ENCODE measurements at regions not wholly inside any gene's neighbourhood (a gene's known extent, or its start where the extent isn't known, plus 50 kb on each side); places are given as distances from the start of the nearest gene placed in this dataset.
A peak's percentile ranks its signal among the peaks of the same experiment; 100 is the strongest.
"Not testable (repeated sequence)": the region's sequence is repeated elsewhere in the genome, so short reads cannot be mapped to it uniquely, and the experiment has no call there.

- peaks cover 4 to 14% (median 7%) of the 10 kb centered on the region in 4 donors for H3K4me1 Mint-ChIP-seq
- POLR2A ChIA-PET (ENCODE audit: partially characterized antibody) = not testable (repeated sequence)
These were observed 204.1 kb upstream of the PLGLB2 start for GRCh38 chr2:87543797-87544196.

GRCh38 chr2:87547106-87547505 lies 200.8 kb upstream of the PLGLB2 start:
- H3K4me3 Mint-ChIP-seq; intact Hi-C loops (cut with micrococcal nuclease); H3K9me3 ChIP-seq (ENCODE audit: control insufficient read depth in 1 of 2, low read length in 2 of 2); H3K27me3 Mint-ChIP-seq; DNase-seq; H3K27ac ChIP-seq (ENCODE audit: low read depth, low read length); H3K9me3 Mint-ChIP-seq; H3K27me3 ChIP-seq (ENCODE audit: insufficient read depth, low read length); POLR2A ChIA-PET (ENCODE audit: partially characterized antibody); H3K4me1 ChIP-seq (ENCODE audit: insufficient read depth, low read length); H3K36me3 Mint-ChIP-seq; H3K27ac Mint-ChIP-seq; CTCF ChIA-PET (ENCODE audit: partially characterized antibody); H3K4me3 ChIP-seq (ENCODE audit: low read length in 2 of 2); H3K36me3 ChIP-seq (ENCODE audit: insufficient read depth, low read length): not testable (repeated sequence)
- peaks cover 6 to 12% (median 8%) of the 10 kb centered on the region in 4 donors for H3K4me1 Mint-ChIP-seq

More at GRCh38 chr2:87543797-87544196, 204.1 kb upstream of the PLGLB2 start:
- H3K4me1 ChIP-seq (ENCODE audit: insufficient read depth, low read length); H3K27ac ChIP-seq (ENCODE audit: low read depth, low read length); H3K4me3 Mint-ChIP-seq; CTCF ChIA-PET (ENCODE audit: partially characterized antibody); H3K27me3 ChIP-seq (ENCODE audit: insufficient read depth, low read length); H3K9me3 ChIP-seq (ENCODE audit: control insufficient read depth in 1 of 2, low read length in 2 of 2); intact Hi-C loops (cut with micrococcal nuclease); H3K36me3 ChIP-seq (ENCODE audit: insufficient read depth, low read length); H3K9me3 Mint-ChIP-seq; H3K36me3 Mint-ChIP-seq; DNase-seq; H3K27me3 Mint-ChIP-seq; H3K4me3 ChIP-seq (ENCODE audit: low read length in 2 of 2); H3K27ac Mint-ChIP-seq: not testable (repeated sequence)

- H3K27ac Mint-ChIP-seq = peak overlapping the region in 1 of 7 donors; percentile 47
- POLR2A ChIA-PET (ENCODE audit: partially characterized antibody); H3K4me3 Mint-ChIP-seq; H3K4me1 ChIP-seq (ENCODE audit: insufficient read depth, low read length); H3K4me1 Mint-ChIP-seq; H3K4me3 ChIP-seq (ENCODE audit: low read length in 2 of 2); H3K9me3 ChIP-seq (ENCODE audit: control insufficient read depth in 1 of 2, low read length in 2 of 2); intact Hi-C loops (cut with micrococcal nuclease); CTCF ChIA-PET (ENCODE audit: partially characterized antibody); DNase-seq; H3K27me3 ChIP-seq (ENCODE audit: insufficient read depth, low read length); H3K27me3 Mint-ChIP-seq; H3K36me3 Mint-ChIP-seq; H3K36me3 ChIP-seq (ENCODE audit: insufficient read depth, low read length); H3K9me3 Mint-ChIP-seq; H3K27ac ChIP-seq (ENCODE audit: low read depth, low read length): not testable (repeated sequence)
These were observed 199.9 kb upstream of the PLGLB2 start for GRCh38 chr2:87547966-87548365.

GRCh38 chr2:87548681-87549536 lies 199.0 kb upstream of the PLGLB2 start:
- H3K9me3 ChIP-seq (ENCODE audit: control insufficient read depth in 1 of 2, low read length in 2 of 2); DNase-seq; H3K4me3 ChIP-seq (ENCODE audit: low read length in 2 of 2); H3K4me1 ChIP-seq (ENCODE audit: insufficient read depth, low read length); intact Hi-C loops (cut with micrococcal nuclease); H3K27me3 Mint-ChIP-seq; H3K27ac ChIP-seq (ENCODE audit: low read depth, low read length); POLR2A ChIA-PET (ENCODE audit: partially characterized antibody); H3K9me3 Mint-ChIP-seq; H3K36me3 Mint-ChIP-seq; H3K27me3 ChIP-seq (ENCODE audit: insufficient read depth, low read length); H3K36me3 ChIP-seq (ENCODE audit: insufficient read depth, low read length); H3K4me1 Mint-ChIP-seq; CTCF ChIA-PET (ENCODE audit: partially characterized antibody): not testable (repeated sequence)
- peak overlapping the region in 3 of 8 donors; percentile 5 to 55 (median 45) for H3K4me3 Mint-ChIP-seq
- peak overlapping the region in 6 of 7 donors; percentile 72 to 90 (median 84) for H3K27ac Mint-ChIP-seq

GRCh38 chr2:87549561-87550202 lies 198.2 kb upstream of the PLGLB2 start:
- H3K27me3 ChIP-seq (ENCODE audit: insufficient read depth, low read length); H3K27me3 Mint-ChIP-seq; H3K27ac Mint-ChIP-seq; H3K36me3 Mint-ChIP-seq; H3K4me3 Mint-ChIP-seq; H3K4me3 ChIP-seq (ENCODE audit: low read length in 2 of 2); DNase-seq; CTCF ChIA-PET (ENCODE audit: partially characterized antibody); H3K9me3 ChIP-seq (ENCODE audit: control insufficient read depth in 1 of 2, low read length in 2 of 2); POLR2A ChIA-PET (ENCODE audit: partially characterized antibody); H3K36me3 ChIP-seq (ENCODE audit: insufficient read depth, low read length); H3K27ac ChIP-seq (ENCODE audit: low read depth, low read length); intact Hi-C loops (cut with micrococcal nuclease); H3K4me1 Mint-ChIP-seq; H3K4me1 ChIP-seq (ENCODE audit: insufficient read depth, low read length); H3K9me3 Mint-ChIP-seq: not testable (repeated sequence)

- DNase-seq; H3K9me3 ChIP-seq (ENCODE audit: control insufficient read depth in 1 of 2, low read length in 2 of 2); H3K4me1 ChIP-seq (ENCODE audit: insufficient read depth, low read length); H3K36me3 ChIP-seq (ENCODE audit: insufficient read depth, low read length); H3K27ac Mint-ChIP-seq; POLR2A ChIA-PET (ENCODE audit: partially characterized antibody); CTCF ChIA-PET (ENCODE audit: partially characterized antibody); H3K27me3 ChIP-seq (ENCODE audit: insufficient read depth, low read length); H3K4me3 ChIP-seq (ENCODE audit: low read length in 2 of 2); H3K4me1 Mint-ChIP-seq; H3K4me3 Mint-ChIP-seq; H3K27ac ChIP-seq (ENCODE audit: low read depth, low read length); intact Hi-C loops (cut with micrococcal nuclease); H3K9me3 Mint-ChIP-seq; H3K36me3 Mint-ChIP-seq; H3K27me3 Mint-ChIP-seq: not testable (repeated sequence)
These were observed 193.2 kb upstream of the PLGLB2 start for GRCh38 chr2:87554678-87555077.

GRCh38 chr2:87555082-87555481 lies 192.8 kb upstream of the PLGLB2 start:
- H3K9me3 Mint-ChIP-seq; H3K27me3 Mint-ChIP-seq; H3K4me1 Mint-ChIP-seq; H3K27ac Mint-ChIP-seq; POLR2A ChIA-PET (ENCODE audit: partially characterized antibody); H3K9me3 ChIP-seq (ENCODE audit: control insufficient read depth in 1 of 2, low read length in 2 of 2); H3K4me3 ChIP-seq (ENCODE audit: low read length in 2 of 2); intact Hi-C loops (cut with micrococcal nuclease); H3K36me3 ChIP-seq (ENCODE audit: insufficient read depth, low read length); H3K4me1 ChIP-seq (ENCODE audit: insufficient read depth, low read length); H3K36me3 Mint-ChIP-seq; DNase-seq; H3K4me3 Mint-ChIP-seq; CTCF ChIA-PET (ENCODE audit: partially characterized antibody); H3K27me3 ChIP-seq (ENCODE audit: insufficient read depth, low read length); H3K27ac ChIP-seq (ENCODE audit: low read depth, low read length): not testable (repeated sequence)
